ENCODE measurements at regions not wholly inside any gene's neighbourhood (a gene's known extent, or its start where the extent isn't known, plus 50 kb on each side); places are given as distances from the start of the nearest gene placed in this dataset.
"Not testable (repeated sequence)": the region's sequence is repeated elsewhere in the genome, so short reads cannot be mapped to it uniquely, and the experiment has no call there.

- TF ChIP-seq POLR2A (IDR thresholded peaks at IDR 0.05; ENCODE audit: control extremely low read depth in 1 of 2, low read depth in 2 of 2, low read length in 2 of 2); CTCF (IDR thresholded peaks at IDR 0.05; ENCODE audit: control extremely low read depth in 1 of 3, insufficient read depth in 1 of 3, low read depth in 1 of 3, low read length in 3 of 3); EP300 (IDR thresholded peaks at IDR 0.05; ENCODE audit: borderline replicate concordance in 1 of 2, low read depth in 2 of 2, low read length in 2 of 2); CHD2 (IDR thresholded peaks at IDR 0.05; ENCODE audit: low read length); SIN3A (conservative IDR thresholded peaks at IDR 0.05 in 1 of 2, IDR thresholded peaks at IDR 0.05 in 1 of 2; ENCODE audit: low read depth in 1 of 2, low read length in 2 of 2); SIRT6 (IDR thresholded peaks at IDR 0.05; ENCODE audit: low read length); TAF1 (IDR thresholded peaks at IDR 0.05; ENCODE audit: low read depth, low read length); YY1 (IDR thresholded peaks at IDR 0.05; ENCODE audit: low read depth, low read length); MAFK (IDR thresholded peaks at IDR 0.05; ENCODE audit: low read depth, low read length); GTF2F1 (IDR thresholded peaks at IDR 0.05; ENCODE audit: borderline replicate concordance, low read depth, low read length); CEBPB (IDR thresholded peaks at IDR 0.05; ENCODE audit: low read depth, low read length); USF2 (IDR thresholded peaks at IDR 0.05; ENCODE audit: low read length): not testable (repeated sequence)
Measured at GRCh38 chr7:150053396-150053795, 179.6 kb downstream of the ATP6V0E2 start.
